CD14-positive monocyte (primary cell): ENCODE measurements at regions not wholly inside any gene's neighbourhood (a gene's known extent, or its start where the extent isn't known, plus 50 kb on each side); places are given as distances from the start of the nearest gene placed in this dataset.

ENCODE experiments used
- DNase-seq, 3 donors: peaks; one replicate each; pipeline ENCODE4 v3.0.0-alpha.2; 2011 to 2022
- H2AFZ ChIP-seq: 2 replicates; pipeline ENCODE4 v1.6.0; 2012; ENCODE audit warnings: mild to moderate bottlenecking, low read depth, low read length, inconsistent platforms; ENCODE audit not compliant: insufficient read depth, poor library complexity, severe bottlenecking
- H3K27ac ChIP-seq, 2 donors: 1 replicate in 1 of 2; 2 replicates in 1 of 2; pipeline ENCODE4 v1.5.1; 2012 to 2013; ENCODE audit warnings: low read length in 2 of 2, control low read depth in 1 of 2, inconsistent platforms in 1 of 2, low read depth in 1 of 2, mild to moderate bottlenecking in 1 of 2
- H3K27me3 ChIP-seq, 2 donors: one replicate each; pipeline versions ENCODE4 v1.6.0 to v1.6.1; 2011 to 2013; ENCODE audit warnings: low read length in 2 of 2; ENCODE audit not compliant: control insufficient read depth in 2 of 2, insufficient read depth in 2 of 2
- H3K36me3 ChIP-seq, 2 donors: replicated peaks in 1 of 2; 1 replicate in 1 of 2; 2 replicates in 1 of 2; pipeline versions ENCODE4 v1.5.1 to v1.6.1; 2012 to 2013; ENCODE audit warnings: low read length in 2 of 2, control low read depth in 1 of 2, inconsistent platforms in 1 of 2, mild to moderate bottlenecking in 1 of 2; ENCODE audit not compliant: insufficient read depth in 2 of 2, control insufficient read depth in 1 of 2
- H3K4me1 ChIP-seq, 2 donors: 1 replicate in 1 of 2; 2 replicates in 1 of 2; pipeline versions ENCODE4 v1.5.1 to v1.6.1; 2012 to 2013; ENCODE audit warnings: low read length in 2 of 2, control low read depth in 1 of 2, inconsistent platforms in 1 of 2, mild to moderate bottlenecking in 1 of 2, moderate library complexity in 1 of 2; ENCODE audit not compliant: insufficient read depth in 2 of 2, control insufficient read depth in 1 of 2
- H3K4me2 ChIP-seq: replicated peaks from 2 replicates; pipeline ENCODE3; 2012; ENCODE audit warnings: low read length, moderate library complexity, mild to moderate bottlenecking; ENCODE audit not compliant: poor library complexity, severe bottlenecking; ENCODE audit errors: extremely low read depth
- H3K4me3 ChIP-seq, 3 experiments: fragments of 200-600 bp in 1 of 3; sonication (generic) in 1 of 3; replicated peaks in 1 of 3; 1 replicate in 2 of 3; 2 replicates in 1 of 3; pipeline ENCODE4 v1.5.1; 2011 to 2013; ENCODE audit warnings: low read length in 3 of 3, mild to moderate bottlenecking in 3 of 3, control low read depth in 2 of 3, low read depth in 2 of 3, inconsistent platforms in 1 of 3, moderate library complexity in 1 of 3
- H3K79me2 ChIP-seq: 2 replicates; pipeline ENCODE4 v1.6.0; 2012; ENCODE audit warnings: mild to moderate bottlenecking, control low read depth, inconsistent platforms, low read length, moderate library complexity; ENCODE audit not compliant: insufficient read depth
- H3K9ac ChIP-seq: 2 replicates; pipeline ENCODE4 v1.6.0; 2017; ENCODE audit warnings: low read length, mild to moderate bottlenecking; ENCODE audit not compliant: insufficient read depth, poor library complexity, severe bottlenecking
- H3K9me3 ChIP-seq, 2 donors: replicated peaks in 1 of 2; 1 replicate in 1 of 2; 2 replicates in 1 of 2; pipeline versions ENCODE4 v1.5.1 to v1.6.1; 2012 to 2013; ENCODE audit warnings: low read length in 2 of 2, control low read depth in 1 of 2; ENCODE audit not compliant: control insufficient read depth in 1 of 2, insufficient read depth in 1 of 2
- H4K20me1 ChIP-seq: 2 replicates; pipeline ENCODE4 v1.6.0; 2012; ENCODE audit warnings: mild to moderate bottlenecking, low read length, control low read depth, moderate library complexity; ENCODE audit not compliant: insufficient read depth
- H3K27ac Mint-ChIP-seq, 7 donors: one replicate each; pipeline ENCODE4 v1.8.0; 2020; ENCODE audit warnings: mild to moderate bottlenecking in 7 of 7, mixed read lengths in 7 of 7, moderate library complexity in 6 of 7, inconsistent platforms in 2 of 7
- H3K27me3 Mint-ChIP-seq, 3 donors: one replicate each; pipeline ENCODE4 v1.8.0; 2021 to 2022; ENCODE audit warnings: low read depth in 3 of 3, mild to moderate bottlenecking in 3 of 3, mixed read lengths in 3 of 3, moderate library complexity in 3 of 3, inconsistent platforms in 1 of 3
- H3K36me3 Mint-ChIP-seq, 2 donors: one replicate each; pipeline ENCODE4 v1.8.0; 2020; ENCODE audit warnings: mixed read lengths in 2 of 2, inconsistent platforms in 1 of 2, mild to moderate bottlenecking in 1 of 2
- H3K4me1 Mint-ChIP-seq: one replicate; pipeline ENCODE4 v1.8.0; 2020; ENCODE audit warnings: mild to moderate bottlenecking, mixed read lengths
- H3K4me3 Mint-ChIP-seq, 2 donors: one replicate each; pipeline ENCODE4 v1.8.0; 2020; ENCODE audit warnings: mild to moderate bottlenecking in 2 of 2, mixed read lengths in 2 of 2, moderate library complexity in 1 of 2
- H3K9me3 Mint-ChIP-seq, 7 donors: one replicate each; pipeline ENCODE4 v1.8.0; 2020 to 2022; ENCODE audit warnings: mixed read lengths in 7 of 7, mild to moderate bottlenecking in 6 of 7, moderate library complexity in 6 of 7, inconsistent platforms in 2 of 7
- WGBS: methylation state at CpG from one replicate; pipeline ENCODE4 v1.1.5; 2013; ENCODE audit warnings: missing lambda C conversion rate; ENCODE audit not compliant: insufficient coverage; 5-methylcytosine and 5-hydroxymethylcytosine counted together
- intact Hi-C, 2 donors: fragments of 100-400 bp; cut with micrococcal nuclease; formaldehyde crosslinking; loops; one replicate each; pipeline versions ENCODE4 v1.15.0 to v1.15.1; 2023
- TF ChIP-seq, protein P1 (sequence below): fragments of 200-600 bp; IDR thresholded peaks from one replicate; pipeline ENCODE4 v1.8.0; 2022; ENCODE audit warnings: antibody characterized with exemption, mild to moderate bottlenecking

GRCh38 chr11:29333993-29334775 is 682.6 kb downstream of the KCNA4 start:
- H3K9me3 ChIP-seq: no peaks in the 10 kb centered on the region
- no peaks in the 10 kb centered on the region for H4K20me1 ChIP-seq
- no peaks in the 10 kb centered on the region for H3K27me3 ChIP-seq
- no peak overlapping the region for H3K27ac ChIP-seq
- TF ChIP-seq, protein P1, sequence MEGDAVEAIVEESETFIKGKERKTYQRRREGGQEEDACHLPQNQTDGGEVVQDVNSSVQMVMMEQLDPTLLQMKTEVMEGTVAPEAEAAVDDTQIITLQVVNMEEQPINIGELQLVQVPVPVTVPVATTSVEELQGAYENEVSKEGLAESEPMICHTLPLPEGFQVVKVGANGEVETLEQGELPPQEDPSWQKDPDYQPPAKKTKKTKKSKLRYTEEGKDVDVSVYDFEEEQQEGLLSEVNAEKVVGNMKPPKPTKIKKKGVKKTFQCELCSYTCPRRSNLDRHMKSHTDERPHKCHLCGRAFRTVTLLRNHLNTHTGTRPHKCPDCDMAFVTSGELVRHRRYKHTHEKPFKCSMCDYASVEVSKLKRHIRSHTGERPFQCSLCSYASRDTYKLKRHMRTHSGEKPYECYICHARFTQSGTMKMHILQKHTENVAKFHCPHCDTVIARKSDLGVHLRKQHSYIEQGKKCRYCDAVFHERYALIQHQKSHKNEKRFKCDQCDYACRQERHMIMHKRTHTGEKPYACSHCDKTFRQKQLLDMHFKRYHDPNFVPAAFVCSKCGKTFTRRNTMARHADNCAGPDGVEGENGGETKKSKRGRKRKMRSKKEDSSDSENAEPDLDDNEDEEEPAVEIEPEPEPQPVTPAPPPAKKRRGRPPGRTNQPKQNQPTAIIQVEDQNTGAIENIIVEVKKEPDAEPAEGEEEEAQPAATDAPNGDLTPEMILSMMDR: no peak
- H3K79me2 ChIP-seq: no peaks in the 10 kb centered on the region
- H3K27ac Mint-ChIP-seq: no peak overlapping the region
- no peak overlapping the region for H3K4me3 Mint-ChIP-seq
- H3K4me1 Mint-ChIP-seq: no peaks in the 10 kb centered on the region
- H3K9me3 Mint-ChIP-seq: no peaks in the 10 kb centered on the region
- intact Hi-C loops: no loop called here
- H3K4me1 ChIP-seq: no peaks in the 10 kb centered on the region
- no peak overlapping the region for H3K9ac ChIP-seq
- no peaks in the 10 kb centered on the region for H3K36me3 Mint-ChIP-seq
- H3K4me3 ChIP-seq: no peak overlapping the region
- no peak for DNase-seq
- no peaks in the 10 kb centered on the region for H3K36me3 ChIP-seq
- no CpG with 5 or more reads among the region's 5 CpGs for WGBS
- H2AFZ ChIP-seq: no peak overlapping the region
- peaks cover 0 to 2% (median 2%) of the 10 kb centered on the region in 3 donors for H3K27me3 Mint-ChIP-seq
- no peak overlapping the region for H3K4me2 ChIP-seq

DNA sequence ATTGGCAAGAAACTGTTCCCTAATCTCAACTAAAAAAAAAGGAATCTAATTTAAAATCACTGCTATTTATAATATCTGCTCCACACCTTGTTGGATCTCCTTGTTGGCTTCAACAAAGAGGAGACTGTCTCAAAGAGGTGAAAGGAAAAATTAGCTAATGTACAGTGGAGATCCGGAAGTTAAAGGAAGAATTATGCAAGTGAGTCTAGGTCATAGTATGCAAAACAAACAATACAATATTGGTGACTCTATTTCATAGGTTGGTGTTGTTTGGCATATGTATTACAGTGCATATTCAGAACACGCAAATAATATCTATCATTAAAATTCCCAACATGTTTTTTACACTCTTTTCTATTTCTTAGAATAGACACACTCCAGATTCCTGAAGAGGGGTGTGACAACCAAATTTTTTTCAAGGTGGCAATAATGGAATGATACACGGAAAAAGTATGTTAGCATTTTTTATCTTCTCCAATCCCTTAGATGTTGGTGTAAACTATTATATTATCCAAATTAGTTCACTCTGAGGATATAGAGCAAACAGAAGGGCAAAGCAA is 685.3 kb downstream of the KCNA4 start:
- Histone ChIP-seq H3K27me3 (no peaks in the 10 kb centered on the region), H3K9me3 (no peaks in the 10 kb centered on the region), H4K20me1 (no peaks in the 10 kb centered on the region), H3K27ac (no peak overlapping the region), H2AFZ (no peak overlapping the region), H3K9ac (no peak overlapping the region), H3K4me3 (no peak overlapping the region), H3K36me3 (no peaks in the 10 kb centered on the region), H3K4me1 (no peaks in the 10 kb centered on the region), H3K4me2 (no peak overlapping the region), H3K79me2 (no peaks in the 10 kb centered on the region)
- TF ChIP-seq, protein P1: no peak
- H3K27me3 Mint-ChIP-seq: peaks cover 0 to 1% (median 0%) of the 10 kb centered on the region in 3 donors
- H3K4me1 Mint-ChIP-seq: no peaks in the 10 kb centered on the region
- H3K27ac Mint-ChIP-seq: no peak overlapping the region
- H3K4me3 Mint-ChIP-seq: no peak overlapping the region
- intact Hi-C loops: no loop called here
- H3K9me3 Mint-ChIP-seq: no peaks in the 10 kb centered on the region
- no CpG with 5 or more reads among the region's 3 CpGs for WGBS
- no peaks in the 10 kb centered on the region for H3K36me3 Mint-ChIP-seq
- no peak for DNase-seq
